ENCODE measurements at regions not wholly inside any gene's neighbourhood (a gene's known extent, or its start where the extent isn't known, plus 50 kb on each side); places are given as distances from the start of the nearest gene placed in this dataset.

- no peak for TF ChIP-seq CTCF (conservative IDR thresholded peaks at IDR 0.05)
- H3K27ac Mint-ChIP-seq (ENCODE audit: unreplicated experiment), result no peak overlapping the region
- H3K4me3 Mint-ChIP-seq, result no peak overlapping the region
- H3K9me3 Mint-ChIP-seq, result no peaks in the 10 kb centered on the region
- H3K4me1 Mint-ChIP-seq, result no peaks in the 10 kb centered on the region
- H3K36me3 Mint-ChIP-seq (ENCODE audit: low read depth), result no peaks in the 10 kb centered on the region
- H3K27me3 Mint-ChIP-seq (ENCODE audit: low read depth), result peaks cover 2% of the 10 kb centered on the region
- DNase-seq (ENCODE audit: low read depth, low spot score), result no peak
Measured at GRCh38 chr10:111522141-111522540, 445.3 kb downstream of the ADRA2A start.

- Mint-ChIP-seq H3K9me3 (no peaks in the 10 kb centered on the region), H3K4me1 (no peaks in the 10 kb centered on the region), H3K4me3 (no peak overlapping the region), H3K27me3 (ENCODE audit: low read depth) (peaks cover 2% of the 10 kb centered on the region), H3K36me3 (ENCODE audit: low read depth) (no peaks in the 10 kb centered on the region), H3K27ac (ENCODE audit: unreplicated experiment) (no peak overlapping the region)
- no peak for DNase-seq (ENCODE audit: low read depth, low spot score)
- no peak for TF ChIP-seq CTCF (conservative IDR thresholded peaks at IDR 0.05)
Measured at GRCh38 chr10:111522551-111522950, 445.7 kb downstream of the ADRA2A start.

GRCh38 chr10:111523016-111523415 is 446.2 kb downstream of the ADRA2A start:
- Mint-ChIP-seq H3K27me3 (ENCODE audit: low read depth) (peaks cover 2% of the 10 kb centered on the region), H3K9me3 (no peaks in the 10 kb centered on the region), H3K36me3 (ENCODE audit: low read depth) (no peaks in the 10 kb centered on the region), H3K4me1 (no peaks in the 10 kb centered on the region), H3K27ac (ENCODE audit: unreplicated experiment) (no peak overlapping the region), H3K4me3 (no peak overlapping the region)
- no peak for TF ChIP-seq CTCF (conservative IDR thresholded peaks at IDR 0.05)
- no peak for DNase-seq (ENCODE audit: low read depth, low spot score)

GRCh38 chr10:111524134-111524533 is 447.3 kb downstream of the ADRA2A start:
- TF ChIP-seq CTCF (conservative IDR thresholded peaks at IDR 0.05), result no peak

GRCh38 chr10:111525696-111526095 is 448.9 kb downstream of the ADRA2A start:
- TF ChIP-seq CTCF (conservative IDR thresholded peaks at IDR 0.05), result no peak
- Mint-ChIP-seq H3K4me3 (no peak overlapping the region), H3K27ac (ENCODE audit: unreplicated experiment) (no peak overlapping the region), H3K9me3 (no peaks in the 10 kb centered on the region), H3K27me3 (ENCODE audit: low read depth) (peaks cover 2% of the 10 kb centered on the region), H3K4me1 (no peaks in the 10 kb centered on the region), H3K36me3 (ENCODE audit: low read depth) (no peaks in the 10 kb centered on the region)
- no peak for DNase-seq (ENCODE audit: low read depth, low spot score)

More at GRCh38 chr10:111524134-111524533, 447.3 kb downstream of the ADRA2A start:
- Mint-ChIP-seq H3K9me3 (no peaks in the 10 kb centered on the region), H3K4me3 (no peak overlapping the region), H3K36me3 (ENCODE audit: low read depth) (no peaks in the 10 kb centered on the region), H3K27me3 (ENCODE audit: low read depth) (peaks cover 2% of the 10 kb centered on the region), H3K27ac (ENCODE audit: unreplicated experiment) (no peak overlapping the region), H3K4me1 (no peaks in the 10 kb centered on the region)
- no peak for DNase-seq (ENCODE audit: low read depth, low spot score)

- H3K27me3 Mint-ChIP-seq (ENCODE audit: low read depth), result no peaks in the 10 kb centered on the region
- TF ChIP-seq CTCF (conservative IDR thresholded peaks at IDR 0.05), result no peak
- peaks cover 2% of the 10 kb centered on the region for H3K9me3 Mint-ChIP-seq
- no peak for DNase-seq (ENCODE audit: low read depth, low spot score)
- no peak overlapping the region for H3K4me3 Mint-ChIP-seq
- no peaks in the 10 kb centered on the region for H3K36me3 Mint-ChIP-seq (ENCODE audit: low read depth)
- H3K27ac Mint-ChIP-seq (ENCODE audit: unreplicated experiment), result no peak overlapping the region
- H3K4me1 Mint-ChIP-seq, result no peaks in the 10 kb centered on the region
Measured at GRCh38 chr10:111531690-111532089, 454.9 kb downstream of the ADRA2A start.

Measured in neural crest cell (in vitro differentiated cells).